ENCODE measurements at regions not wholly inside any gene's neighbourhood (a gene's known extent, or its start where the extent isn't known, plus 50 kb on each side); places are given as distances from the start of the nearest gene placed in this dataset.

DNA sequence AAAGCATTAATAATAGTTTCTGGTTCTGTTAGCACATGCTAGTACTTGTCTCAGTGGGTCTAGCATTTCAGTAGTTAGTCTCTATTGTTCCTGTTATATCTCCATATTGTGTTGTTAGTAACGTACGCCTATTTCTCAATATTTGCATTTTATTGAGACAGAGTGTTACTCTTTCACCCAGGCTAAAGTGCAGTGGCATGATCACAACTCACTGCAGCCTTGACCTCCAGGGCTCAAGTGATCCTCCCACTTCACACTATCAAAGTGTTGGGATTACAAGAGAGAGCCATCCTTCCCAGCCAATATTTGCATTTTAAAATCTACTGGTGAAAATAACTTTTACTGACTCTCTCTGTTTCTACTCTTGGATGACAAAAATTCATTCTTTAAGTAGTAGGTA lies 154.6 kb upstream of the PRR20A start:
- ChIA-PET CTCF (no interaction called here), POLR2A (no interaction called here)
- Histone ChIP-seq H3K27ac (ENCODE audit: low read length in 2 of 2) (no peak overlapping the region), H3K4me1 (ENCODE audit: control insufficient read depth in 2 of 2, insufficient read depth in 2 of 2, low read length in 2 of 2) (no peaks in the 10 kb centered on the region), H3K9ac (ENCODE audit: low read length) (no peak overlapping the region), H3K27me3 (replicated peaks in 1 of 4; ENCODE audit: control extremely low read depth in 1 of 4, control insufficient read depth in 3 of 4, insufficient read depth in 4 of 4, low read length in 3 of 4) (no peaks in the 10 kb centered on the region), H3K4me2 (replicated peaks; ENCODE audit: low read depth, low read length, poor library complexity, severe bottlenecking) (no peak overlapping the region), H3K9me3 (ENCODE audit: control extremely low read depth in 1 of 3, control insufficient read depth in 2 of 3, insufficient read depth in 1 of 3, low read length in 2 of 3) (no peaks in the 10 kb centered on the region), H2AFZ (ENCODE audit: insufficient read depth, low read depth, low read length, poor library complexity, severe bottlenecking) (no peak overlapping the region), H3K36me3 (replicated peaks in 1 of 2; ENCODE audit: control extremely low read depth in 1 of 2, control insufficient read depth in 1 of 2, extremely low read depth in 1 of 2, insufficient read depth in 2 of 2, low read length in 1 of 2) (no peaks in the 10 kb centered on the region), H3K79me2 (ENCODE audit: control insufficient read depth, insufficient read depth, low read length) (no peaks in the 10 kb centered on the region), H4K20me1 (ENCODE audit: control insufficient read depth, insufficient read depth, low read length, poor library complexity, severe bottlenecking) (no peaks in the 10 kb centered on the region), H3K4me3 (ENCODE audit: control extremely low read depth in 1 of 5, extremely low read depth in 1 of 5, insufficient read depth in 1 of 5, low read depth in 2 of 5, low read length in 4 of 5) (no peak overlapping the region)
- Mint-ChIP-seq H3K27me3 (no peaks in the 10 kb centered on the region), H3K27ac (no peak overlapping the region), H3K9me3 (ENCODE audit: insufficient read depth) (peaks cover 7% of the 10 kb centered on the region), H3K4me1 (no peaks in the 10 kb centered on the region), H3K4me3 (no peak overlapping the region)
- TF ChIP-seq EZH2 (IDR thresholded peaks at IDR 0.05; ENCODE audit: borderline replicate concordance, insufficient read depth, low read depth, low read length, poor library complexity, severe bottlenecking), result no peak
- TF ChIP-seq, protein P1, sequence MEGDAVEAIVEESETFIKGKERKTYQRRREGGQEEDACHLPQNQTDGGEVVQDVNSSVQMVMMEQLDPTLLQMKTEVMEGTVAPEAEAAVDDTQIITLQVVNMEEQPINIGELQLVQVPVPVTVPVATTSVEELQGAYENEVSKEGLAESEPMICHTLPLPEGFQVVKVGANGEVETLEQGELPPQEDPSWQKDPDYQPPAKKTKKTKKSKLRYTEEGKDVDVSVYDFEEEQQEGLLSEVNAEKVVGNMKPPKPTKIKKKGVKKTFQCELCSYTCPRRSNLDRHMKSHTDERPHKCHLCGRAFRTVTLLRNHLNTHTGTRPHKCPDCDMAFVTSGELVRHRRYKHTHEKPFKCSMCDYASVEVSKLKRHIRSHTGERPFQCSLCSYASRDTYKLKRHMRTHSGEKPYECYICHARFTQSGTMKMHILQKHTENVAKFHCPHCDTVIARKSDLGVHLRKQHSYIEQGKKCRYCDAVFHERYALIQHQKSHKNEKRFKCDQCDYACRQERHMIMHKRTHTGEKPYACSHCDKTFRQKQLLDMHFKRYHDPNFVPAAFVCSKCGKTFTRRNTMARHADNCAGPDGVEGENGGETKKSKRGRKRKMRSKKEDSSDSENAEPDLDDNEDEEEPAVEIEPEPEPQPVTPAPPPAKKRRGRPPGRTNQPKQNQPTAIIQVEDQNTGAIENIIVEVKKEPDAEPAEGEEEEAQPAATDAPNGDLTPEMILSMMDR (IDR thresholded peaks at IDR 0.05), result no peak
- DNase-seq (no peak), ATAC-seq (ENCODE audit: low read depth) (no peak)
- intact Hi-C loops (cut with micrococcal nuclease), result no loop called here
- no CpG with 5 or more reads among the region's 2 CpGs for WGBS (ENCODE audit: insufficient coverage)

DNA sequence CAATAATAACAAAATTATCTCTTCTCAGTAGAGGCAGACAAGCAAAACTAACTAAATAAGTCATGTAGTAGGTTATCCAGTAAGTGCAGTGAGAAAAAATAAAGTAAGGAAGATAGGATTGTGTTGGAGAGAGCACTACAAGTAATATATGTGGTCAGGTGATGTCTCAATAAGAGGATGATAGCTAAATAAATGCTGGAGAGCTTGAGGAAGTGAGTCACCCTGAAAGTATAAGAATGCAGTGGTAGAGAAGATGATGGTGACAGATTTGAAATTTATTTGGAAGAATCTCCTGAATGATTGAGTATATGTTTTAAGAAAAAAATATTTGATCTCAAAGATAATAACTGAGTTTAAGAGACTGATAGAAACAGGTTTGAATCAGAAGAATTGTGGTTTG lies 152.2 kb upstream of the PRR20A start:
- Mint-ChIP-seq H3K4me1 (no peaks in the 10 kb centered on the region), H3K4me3 (no peak overlapping the region), H3K9me3 (ENCODE audit: insufficient read depth) (peaks cover 7% of the 10 kb centered on the region), H3K27ac (no peak overlapping the region), H3K27me3 (no peaks in the 10 kb centered on the region)
- Histone ChIP-seq H4K20me1 (ENCODE audit: control insufficient read depth, insufficient read depth, low read length, poor library complexity, severe bottlenecking) (no peaks in the 10 kb centered on the region), H3K4me2 (replicated peaks; ENCODE audit: low read depth, low read length, poor library complexity, severe bottlenecking) (no peak overlapping the region), H2AFZ (ENCODE audit: insufficient read depth, low read depth, low read length, poor library complexity, severe bottlenecking) (no peak overlapping the region), H3K36me3 (replicated peaks in 1 of 2; ENCODE audit: control extremely low read depth in 1 of 2, control insufficient read depth in 1 of 2, extremely low read depth in 1 of 2, insufficient read depth in 2 of 2, low read length in 1 of 2) (no peaks in the 10 kb centered on the region), H3K4me3 (ENCODE audit: control extremely low read depth in 1 of 5, extremely low read depth in 1 of 5, insufficient read depth in 1 of 5, low read depth in 2 of 5, low read length in 4 of 5) (no peak overlapping the region), H3K4me1 (ENCODE audit: control insufficient read depth in 2 of 2, insufficient read depth in 2 of 2, low read length in 2 of 2) (no peaks in the 10 kb centered on the region), H3K27me3 (replicated peaks in 1 of 4; ENCODE audit: control extremely low read depth in 1 of 4, control insufficient read depth in 3 of 4, insufficient read depth in 4 of 4, low read length in 3 of 4) (no peaks in the 10 kb centered on the region), H3K27ac (ENCODE audit: low read length in 2 of 2) (no peak overlapping the region), H3K79me2 (ENCODE audit: control insufficient read depth, insufficient read depth, low read length) (no peaks in the 10 kb centered on the region), H3K9ac (ENCODE audit: low read length) (no peak overlapping the region), H3K9me3 (ENCODE audit: control extremely low read depth in 1 of 3, control insufficient read depth in 2 of 3, insufficient read depth in 1 of 3, low read length in 2 of 3) (no peaks in the 10 kb centered on the region)
- ChIA-PET CTCF (no interaction called here), POLR2A (no interaction called here)
- intact Hi-C loops (cut with micrococcal nuclease), result no loop called here
- DNase-seq, result no peak
- TF ChIP-seq, protein P1 (IDR thresholded peaks at IDR 0.05), result no peak
- no peak for TF ChIP-seq EZH2 (IDR thresholded peaks at IDR 0.05; ENCODE audit: borderline replicate concordance, insufficient read depth, low read depth, low read length, poor library complexity, severe bottlenecking)
- ATAC-seq (ENCODE audit: low read depth), result no peak

Measured in B cell (primary cell).